DMS114 treated with DMSO at 0.1 percent for 48 hours (cell line): ENCODE measurements at regions not wholly inside any gene's neighbourhood (a gene's known extent, or its start where the extent isn't known, plus 50 kb on each side); places are given as distances from the start of the nearest gene placed in this dataset.

Experiments
- DNase-seq: peaks from one replicate; lab custom pipeline; 2025; ENCODE audit not compliant: unreplicated experiment; lab: John Stamatoyannopoulos, UW

GRCh38 chr10:36704124-36704523, 421.3 kb upstream of the ANKRD30A start:
- no peak for DNase-seq

- DNase-seq: peak; percentile 96
Measured at GRCh38 chr10:36703179-36703578, 422.2 kb upstream of the ANKRD30A start.

- no peak for DNase-seq
Measured at GRCh38 chr10:36700123-36700522, 425.3 kb upstream of the ANKRD30A start.

- DNase-seq: no peak
Measured at GRCh38 chr10:36692759-36693158, 432.6 kb upstream of the ANKRD30A start.

- no peak for DNase-seq
Measured at GRCh38 chr10:36688717-36689116, 436.7 kb upstream of the ANKRD30A start.

- peak; percentile 83 for DNase-seq
Measured at GRCh38 chr10:36683421-36683820, 442.0 kb upstream of the ANKRD30A start.

- DNase-seq: peak; percentile 98
Measured at GRCh38 chr10:36681751-36682632, 443.4 kb upstream of the ANKRD30A start.

- DNase-seq: no peak
Measured at GRCh38 chr10:36679554-36679953, 445.8 kb upstream of the ANKRD30A start.

GRCh38 chr10:36677431-36677768, 448.0 kb upstream of the ANKRD30A start:
- DNase-seq: no peak

- DNase-seq: no peak
Measured at GRCh38 chr10:36676756-36677430, 448.5 kb upstream of the ANKRD30A start.

- no peak for DNase-seq
Measured at GRCh38 chr10:36676321-36676720, 449.1 kb upstream of the ANKRD30A start.

GRCh38 chr10:36675458-36675880, 449.9 kb upstream of the ANKRD30A start:
- no peak for DNase-seq

- no peak for DNase-seq
Measured at GRCh38 chr10:36671607-36672006, 453.8 kb upstream of the ANKRD30A start.

- DNase-seq: peak; percentile 91
Measured at GRCh38 chr10:36670621-36671402, 454.6 kb upstream of the ANKRD30A start.

- DNase-seq: no peak
Measured at GRCh38 chr10:36669615-36670352, 455.6 kb upstream of the ANKRD30A start.

- no peak for DNase-seq
Measured at GRCh38 chr10:36666451-36666850, 458.9 kb upstream of the ANKRD30A start.

GRCh38 chr10:36662571-36662970, 462.8 kb upstream of the ANKRD30A start:
- DNase-seq: no peak

GRCh38 chr10:36650274-36650673, 475.1 kb upstream of the ANKRD30A start:
- DNase-seq: no peak

GRCh38 chr10:36647540-36647939, 477.9 kb upstream of the ANKRD30A start:
- no peak for DNase-seq

- DNase-seq: no peak
Measured at GRCh38 chr10:36640626-36641025, 484.8 kb upstream of the ANKRD30A start.
